Right lobe of liver (tissue), 6 donors: ENCODE measurements at regions not wholly inside any gene's neighbourhood (a gene's known extent, or its start where the extent isn't known, plus 50 kb on each side); places are given as distances from the start of the nearest gene placed in this dataset.
"Not testable (repeated sequence)": the region's sequence is repeated elsewhere in the genome, so short reads cannot be mapped to it uniquely, and the experiment has no call there.

Experiments used
- ATAC-seq, 4 donors: fragments of 200-7000 bp; cut with Tn5 transposase; one replicate each; pipeline ENCODE4 v1.9.1; 2020; ENCODE audit warnings: mild to moderate bottlenecking in 4 of 4, moderate library complexity in 4 of 4
- DNase-seq, 3 donors: peaks; one replicate each; pipeline ENCODE4 v3.0.0-alpha.2; 2020
- H3K27ac ChIP-seq, 3 donors: fragments of 200-600 bp; one replicate each; pipeline ENCODE4 v1.8.0; 2022
- H3K27me3 ChIP-seq, 2 donors: fragments of 200-600 bp; one replicate each; pipeline ENCODE4 v1.8.0; 2022
- H3K36me3 ChIP-seq, 4 donors: fragments of 200-600 bp; sonication (generic) in 1 of 4; one replicate each; pipeline versions ENCODE4 v1.5.1 to v1.8.0; 2017 to 2022; ENCODE audit warnings: control low read depth in 1 of 4
- H3K4me1 ChIP-seq, 4 donors: fragments of 200-600 bp; sonication (generic) in 1 of 4; one replicate each; pipeline versions ENCODE4 v1.5.1 to v1.8.0; 2017 to 2022; ENCODE audit warnings: control low read depth in 1 of 4
- H3K4me3 ChIP-seq, 3 donors: fragments of 200-600 bp; one replicate each; pipeline ENCODE4 v1.8.0; 2022
- H3K9me3 ChIP-seq, 4 donors: fragments of 200-600 bp; sonication (generic) in 1 of 4; one replicate each; pipeline versions ENCODE4 v1.5.1 to v1.8.0; 2017 to 2022; ENCODE audit warnings: control low read depth in 1 of 4
- POLR2A ChIP-seq: fragments of 450-650 bp; IDR thresholded peaks from one replicate; pipeline ENCODE4 v1.6.1; 2017; ENCODE audit warnings: antibody characterized with exemption, mild to moderate bottlenecking
- WGBS: methylation state at CpG from one replicate; pipeline ENCODE4 v1.1.6; 2018; ENCODE audit warnings: low coverage, low lambda C conversion rate; ENCODE audit not compliant: insufficient coverage; ENCODE audit errors: missing lambda C conversion rate; 5-methylcytosine and 5-hydroxymethylcytosine counted together
- intact Hi-C, 2 donors: fragments of 100-400 bp; cut with DNase I; formaldehyde crosslinking; loops; one replicate each; pipeline versions ENCODE4 v1.11.2 to v1.14.1; 2022
- TF ChIP-seq, protein P1 (sequence below), 4 donors: fragments of 200-600 bp in 3 of 4; fragments of 450-650 bp in 1 of 4; IDR thresholded peaks; one replicate each; pipeline versions ENCODE4 v1.5.1 to v1.8.0; 2016 to 2022; ENCODE audit warnings: antibody characterized with exemption in 4 of 4, mild to moderate bottlenecking in 2 of 4
- donor health status: DM: no; HTN: yes; CAD: no.
- donor health status: DM: no; HTN: no; CAD: no.
- donor health status: DM: no; HTN: no; CAD: no.
- donor health status: DM: no; HTN: yes; CAD: no.
- donor health status: DM: no; HTN: yes; CAD: no.

DNA sequence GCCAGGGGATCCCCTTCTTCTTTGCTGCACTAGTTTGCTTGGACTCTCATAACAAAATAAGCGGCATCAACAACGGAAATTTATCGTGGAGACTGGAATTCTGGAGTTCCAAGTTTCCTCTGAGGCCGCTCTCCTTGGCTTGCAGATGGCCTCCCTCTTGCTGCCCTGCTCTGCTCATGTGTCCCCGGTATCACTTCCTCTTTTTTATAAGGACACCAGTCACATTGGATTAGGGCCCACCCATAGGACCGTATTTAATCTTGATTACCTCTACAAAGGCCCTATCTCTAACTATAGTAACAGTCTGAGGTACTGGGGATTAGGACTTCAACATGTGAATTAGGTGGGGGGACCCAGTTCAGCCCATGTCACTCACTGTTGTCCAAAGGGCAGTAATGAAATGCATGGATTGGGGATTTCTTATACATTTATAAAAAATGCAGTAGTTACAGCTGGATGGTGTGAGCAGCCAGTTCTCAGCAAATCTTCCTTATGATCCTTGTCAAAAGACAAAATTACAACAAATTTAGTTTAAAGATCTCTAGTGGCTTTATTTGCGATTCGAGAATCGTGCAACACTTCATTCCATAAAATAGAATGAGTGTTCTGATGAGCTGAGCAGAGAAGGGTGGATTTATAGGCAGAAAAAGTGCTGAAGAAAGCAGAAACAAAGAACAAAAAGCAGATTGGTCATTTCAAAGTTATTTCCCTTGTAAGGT, 59.3 kb upstream of the AKAP12 start:
- WGBS = 82% methylated on average over 6 of the region's 9 CpGs
- H3K9me3 ChIP-seq = no peaks in the 10 kb centered on the region
- no peaks in the 10 kb centered on the region for H3K27me3 ChIP-seq
- no peak for DNase-seq
- H3K4me3 ChIP-seq = no peak overlapping the region
- TF ChIP-seq, protein P1, sequence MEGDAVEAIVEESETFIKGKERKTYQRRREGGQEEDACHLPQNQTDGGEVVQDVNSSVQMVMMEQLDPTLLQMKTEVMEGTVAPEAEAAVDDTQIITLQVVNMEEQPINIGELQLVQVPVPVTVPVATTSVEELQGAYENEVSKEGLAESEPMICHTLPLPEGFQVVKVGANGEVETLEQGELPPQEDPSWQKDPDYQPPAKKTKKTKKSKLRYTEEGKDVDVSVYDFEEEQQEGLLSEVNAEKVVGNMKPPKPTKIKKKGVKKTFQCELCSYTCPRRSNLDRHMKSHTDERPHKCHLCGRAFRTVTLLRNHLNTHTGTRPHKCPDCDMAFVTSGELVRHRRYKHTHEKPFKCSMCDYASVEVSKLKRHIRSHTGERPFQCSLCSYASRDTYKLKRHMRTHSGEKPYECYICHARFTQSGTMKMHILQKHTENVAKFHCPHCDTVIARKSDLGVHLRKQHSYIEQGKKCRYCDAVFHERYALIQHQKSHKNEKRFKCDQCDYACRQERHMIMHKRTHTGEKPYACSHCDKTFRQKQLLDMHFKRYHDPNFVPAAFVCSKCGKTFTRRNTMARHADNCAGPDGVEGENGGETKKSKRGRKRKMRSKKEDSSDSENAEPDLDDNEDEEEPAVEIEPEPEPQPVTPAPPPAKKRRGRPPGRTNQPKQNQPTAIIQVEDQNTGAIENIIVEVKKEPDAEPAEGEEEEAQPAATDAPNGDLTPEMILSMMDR (IDR thresholded peaks at IDR 0.05) = no peak
- no peak for TF ChIP-seq POLR2A
- H3K36me3 ChIP-seq = no peaks in the 10 kb centered on the region
- intact Hi-C loops = no loop called here
- no peaks in the 10 kb centered on the region for H3K4me1 ChIP-seq
- no peak for ATAC-seq
- no peak overlapping the region for H3K27ac ChIP-seq

DNA sequence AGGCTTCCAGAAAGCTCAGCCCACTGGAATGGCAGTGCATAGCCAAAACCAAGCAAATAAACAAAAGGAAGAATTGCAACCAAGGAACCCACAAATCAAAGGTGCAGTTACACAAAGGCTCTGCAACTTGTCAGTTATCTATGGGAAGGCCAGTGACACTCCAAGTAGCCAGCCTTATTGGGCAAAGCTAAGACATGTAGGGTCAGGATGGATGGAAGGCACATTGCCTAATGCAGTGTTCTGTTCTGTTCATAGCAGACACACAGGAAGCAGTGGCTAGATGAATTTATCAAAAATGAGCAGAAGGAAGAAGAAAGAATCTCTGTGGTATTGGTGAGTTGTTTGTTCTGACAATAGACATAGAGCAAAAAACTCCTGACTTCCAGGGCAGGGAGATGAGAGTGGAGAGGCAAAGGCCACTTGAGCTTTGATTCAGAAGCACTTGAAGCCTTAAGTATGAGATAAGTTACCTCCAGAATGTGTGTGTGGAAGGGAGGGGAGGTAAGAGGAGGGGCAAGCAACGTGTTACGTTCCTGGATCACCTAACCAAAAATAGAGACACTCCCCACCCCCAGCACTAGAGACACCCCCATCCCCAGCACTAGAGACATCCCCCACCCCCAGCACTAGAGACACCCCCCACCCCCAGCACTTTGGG, 57.9 kb upstream of the AKAP12 start:
- no peaks in the 10 kb centered on the region for H3K4me1 ChIP-seq
- H3K36me3 ChIP-seq = no peaks in the 10 kb centered on the region
- ATAC-seq = no peak
- H3K9me3 ChIP-seq = no peaks in the 10 kb centered on the region
- H3K27ac ChIP-seq = no peak overlapping the region
- 80% methylated on average over 2 of the region's 2 CpGs for WGBS
- DNase-seq = no peak
- intact Hi-C loops = no loop called here
- H3K4me3 ChIP-seq = no peak overlapping the region
- TF ChIP-seq POLR2A = no peak
- TF ChIP-seq, protein P1 (IDR thresholded peaks at IDR 0.05) = no peak
- no peaks in the 10 kb centered on the region for H3K27me3 ChIP-seq

DNA sequence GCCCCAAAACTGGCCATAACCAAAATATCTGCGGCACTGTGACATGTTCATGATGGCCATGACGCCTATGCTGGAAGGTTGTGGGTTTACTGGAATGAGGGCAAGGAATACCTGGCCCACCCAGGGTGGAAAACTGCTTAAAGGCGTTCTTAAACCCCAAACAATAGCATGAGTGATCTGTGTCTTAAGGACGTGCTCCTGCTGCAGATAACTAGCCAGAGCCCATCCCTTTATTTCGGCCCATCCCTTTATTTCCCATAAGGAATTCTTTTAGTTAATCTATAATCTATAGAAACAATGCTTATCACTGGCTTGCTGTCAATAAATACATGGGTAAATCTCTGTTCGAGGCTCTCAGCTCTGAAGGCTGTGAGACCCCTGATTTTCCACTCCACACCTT, 56.8 kb upstream of the AKAP12 start:
- intact Hi-C loops, H3K27me3 ChIP-seq, H3K9me3 ChIP-seq, DNase-seq, H3K4me1 ChIP-seq, ATAC-seq, H3K27ac ChIP-seq, H3K4me3 ChIP-seq, H3K36me3 ChIP-seq: not testable (repeated sequence)
- 86% methylated on average over 6 of the region's 6 CpGs for WGBS

DNA sequence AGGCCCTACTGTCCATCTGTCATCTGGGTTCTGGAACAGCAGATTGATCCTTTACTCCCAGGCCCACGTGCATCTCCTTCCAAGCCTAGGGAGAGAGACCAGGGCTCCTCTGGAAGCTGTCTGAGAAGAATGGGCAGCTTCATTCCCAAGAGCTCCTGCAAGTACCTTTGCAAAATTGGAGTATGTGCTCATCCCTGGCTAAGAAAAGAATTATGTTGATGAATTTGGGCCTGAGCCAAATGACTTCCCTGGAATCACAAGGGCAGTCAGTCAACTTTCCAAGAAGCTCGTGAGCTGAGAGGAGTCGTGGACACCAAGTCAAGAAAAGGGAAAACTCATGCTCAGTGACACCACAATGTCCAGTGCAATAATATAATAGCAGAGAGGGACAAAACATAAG, 54.6 kb upstream of the AKAP12 start:
- no peaks in the 10 kb centered on the region for H3K27me3 ChIP-seq
- WGBS = 73% methylated on average over 3 of the region's 3 CpGs
- H3K4me1 ChIP-seq = no peaks in the 10 kb centered on the region
- no peaks in the 10 kb centered on the region for H3K36me3 ChIP-seq
- ATAC-seq (no peak), DNase-seq (no peak)
- H3K27ac ChIP-seq = no peak overlapping the region
- TF ChIP-seq POLR2A = no peak
- TF ChIP-seq, protein P1 (IDR thresholded peaks at IDR 0.05) = no peak
- intact Hi-C loops = no loop called here
- H3K9me3 ChIP-seq = no peaks in the 10 kb centered on the region
- H3K4me3 ChIP-seq = no peak overlapping the region

DNA sequence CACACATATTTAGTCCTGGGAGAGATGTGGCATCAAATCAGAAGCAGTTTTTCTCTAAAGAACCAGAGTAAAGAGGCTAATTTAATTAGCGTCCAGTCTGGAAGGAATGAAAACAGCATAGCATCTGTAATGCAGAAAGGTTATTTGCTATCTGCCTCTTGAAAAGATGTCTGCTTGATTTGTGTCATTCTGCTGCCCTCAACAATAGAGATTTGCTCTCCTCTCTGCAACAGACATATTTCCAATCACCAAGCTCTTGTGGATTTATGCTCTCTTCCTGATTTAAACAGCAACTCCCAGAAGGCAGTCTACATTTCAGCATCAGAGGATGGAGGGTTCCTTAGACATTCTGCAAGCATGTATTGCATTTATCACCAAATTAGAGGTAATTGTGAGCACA, 53.5 kb upstream of the AKAP12 start:
- intact Hi-C loops = no loop called here
- no peaks in the 10 kb centered on the region for H3K9me3 ChIP-seq
- H3K4me1 ChIP-seq = no peaks in the 10 kb centered on the region
- TF ChIP-seq, protein P1 (IDR thresholded peaks at IDR 0.05) = no peak
- no peak for TF ChIP-seq POLR2A
- DNase-seq = no peak
- H3K4me3 ChIP-seq = no peak overlapping the region
- no peaks in the 10 kb centered on the region for H3K27me3 ChIP-seq
- no peak overlapping the region for H3K27ac ChIP-seq
- 83% methylated on average over 1 of the region's 1 CpG for WGBS
- ATAC-seq = no peak
- no peaks in the 10 kb centered on the region for H3K36me3 ChIP-seq
